Kasumi-1 (cell line): ENCODE measurements at regions not wholly inside any gene's neighbourhood (a gene's known extent, or its start where the extent isn't known, plus 50 kb on each side); places are given as distances from the start of the nearest gene placed in this dataset.

ENCODE experiments used
- DNase-seq, 2 experiments: peaks; one replicate each; lab custom pipeline; 2025; lab: John Stamatoyannopoulos, UW

GRCh38 chr7:54847921-54848320 lies 88.9 kb upstream of the SEC61G start:
- DNase-seq = no peak

DNA sequence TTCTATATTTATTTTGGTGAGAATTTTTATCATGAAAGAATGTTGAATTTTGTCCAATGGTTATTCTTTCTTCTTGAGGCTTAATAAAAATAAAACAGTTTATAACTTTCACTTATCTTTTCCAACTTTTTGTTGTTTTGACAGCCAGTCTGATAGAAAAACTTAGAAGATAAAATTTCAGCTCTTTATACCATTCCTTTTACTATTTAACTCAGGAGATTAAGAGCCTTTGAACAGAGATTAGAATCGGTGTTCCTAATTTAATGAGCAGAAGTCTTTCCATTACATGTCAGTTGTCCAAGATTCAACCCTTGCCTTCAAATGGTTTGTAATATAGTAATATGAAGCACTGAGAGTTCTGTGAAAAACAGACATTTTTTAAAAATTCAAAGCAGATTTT lies 97.8 kb upstream of the SEC61G start:
- no peak for DNase-seq

- DNase-seq = no peak
Measured at GRCh38 chr7:54857294-54857693, 98.3 kb upstream of the SEC61G start.

- no peak for DNase-seq
Measured at GRCh38 chr7:54858008-54858692, 99.1 kb upstream of the SEC61G start.

DNA sequence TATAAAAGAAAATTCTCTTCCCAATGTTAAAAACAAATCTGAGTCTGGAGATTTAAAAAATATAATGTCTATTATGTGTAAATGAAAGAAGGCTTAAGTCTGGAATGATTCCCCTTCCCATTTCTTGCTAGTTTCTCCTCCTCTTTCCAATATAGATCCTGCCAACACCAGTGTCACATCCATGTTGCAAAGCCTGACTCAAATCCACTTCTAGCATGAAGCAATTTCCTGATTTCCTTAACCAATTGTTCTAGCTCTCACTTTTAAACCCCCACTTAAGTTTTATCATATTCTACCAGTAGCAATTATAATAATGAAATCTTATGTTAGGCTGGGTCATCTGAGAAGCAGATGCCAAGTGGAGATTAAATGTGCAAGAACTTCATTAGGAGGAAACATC lies 100.1 kb upstream of the SEC61G start:
- no peak for DNase-seq

GRCh38 chr7:54859545-54859944 lies 100.5 kb upstream of the SEC61G start:
- DNase-seq = no peak

DNA sequence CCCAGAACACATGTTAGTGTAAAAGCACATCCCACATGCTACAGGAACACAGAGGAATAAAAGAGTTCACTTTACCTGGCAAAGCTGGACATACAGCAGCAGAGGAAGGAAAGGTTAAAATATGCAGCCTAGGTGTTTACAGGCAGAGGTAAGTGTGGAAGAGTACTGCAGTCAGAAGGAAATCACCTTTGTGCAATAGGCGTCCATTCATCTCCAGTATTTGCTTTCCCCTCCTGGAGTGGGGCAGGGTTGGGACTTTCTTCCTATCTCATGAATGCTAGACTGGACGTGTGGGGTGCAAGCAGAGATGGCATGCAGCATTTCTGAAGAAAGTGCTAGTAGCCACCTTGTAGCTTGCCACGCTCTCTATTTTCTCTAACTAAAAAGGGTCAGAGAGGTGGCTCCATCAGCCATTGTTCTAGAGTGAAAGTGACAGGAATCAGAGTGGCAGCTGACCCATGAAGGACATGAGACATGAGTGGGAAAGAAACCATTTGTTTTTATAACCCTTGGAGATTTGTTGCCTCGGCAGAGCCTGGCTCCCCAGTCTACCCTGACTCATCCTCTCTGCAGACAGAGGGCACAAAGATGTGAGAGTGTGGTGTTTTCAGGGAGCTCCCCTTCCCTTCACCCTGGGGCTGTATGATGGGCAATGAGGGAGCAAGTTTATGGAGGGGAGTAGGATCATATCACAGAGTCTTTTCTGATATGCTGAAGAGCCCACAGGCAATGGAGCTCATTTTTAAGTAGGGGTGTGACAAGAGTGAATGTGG lies 101.2 kb upstream of the SEC61G start:
- DNase-seq = no peak

DNA sequence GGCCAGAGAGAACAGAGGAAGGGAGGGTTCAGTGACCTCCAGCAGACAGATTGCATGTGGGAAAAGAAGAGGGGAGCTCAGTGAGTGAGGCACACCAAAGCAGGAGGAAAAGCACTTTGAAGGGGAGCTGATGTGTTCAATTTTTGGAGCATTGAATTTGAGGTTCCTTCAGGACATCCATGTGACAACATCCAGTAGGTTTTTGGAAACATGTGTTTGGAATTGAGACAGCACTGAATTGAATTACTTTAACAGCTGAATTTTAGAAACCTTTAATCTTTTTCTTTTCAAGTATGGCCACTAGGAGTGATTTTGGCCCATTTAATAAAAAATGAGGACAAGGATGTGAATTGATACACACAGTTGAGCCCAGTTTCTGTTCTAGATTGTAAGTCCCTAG lies 101.8 kb upstream of the SEC61G start:
- DNase-seq = no peak

DNA sequence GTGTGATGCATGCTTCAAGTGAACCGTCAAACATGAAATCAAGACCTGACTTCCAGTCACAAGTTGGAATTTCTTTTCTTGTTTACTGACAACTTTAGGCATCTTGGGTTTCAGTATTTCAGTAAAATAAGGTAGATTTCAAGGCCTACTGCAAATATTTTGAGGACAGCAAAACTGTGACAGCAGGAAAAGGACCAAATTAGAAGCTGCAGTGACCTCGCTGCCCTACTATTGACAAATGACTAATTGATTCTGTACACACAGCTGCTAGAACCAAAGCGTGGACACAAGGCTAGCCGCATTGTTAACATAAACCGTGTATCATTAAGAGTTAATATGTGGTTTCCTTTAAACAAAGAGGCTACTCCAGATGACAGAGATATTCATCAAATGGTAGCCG lies 105.7 kb upstream of the SEC61G start:
- no peak for DNase-seq

DNA sequence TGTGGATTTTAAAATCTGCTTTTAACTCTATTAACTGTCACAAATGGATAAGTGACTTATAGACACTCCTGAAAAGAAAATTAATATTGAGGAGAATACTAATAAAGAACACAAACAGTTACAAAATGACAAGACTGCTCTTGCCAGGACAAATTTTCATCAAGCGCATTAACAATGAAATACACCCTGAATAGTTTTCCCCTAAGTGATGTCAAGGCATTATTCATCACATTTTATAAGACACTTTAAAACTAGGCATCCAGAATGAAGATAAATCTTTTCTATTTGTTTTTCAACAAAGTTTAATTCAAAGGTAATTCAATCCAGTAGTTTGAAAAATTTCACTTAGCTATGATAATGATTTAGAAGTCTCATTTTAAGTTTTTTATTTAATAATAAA lies 110.5 kb upstream of the SEC61G start:
- no peak for DNase-seq

- no peak for DNase-seq
Measured at GRCh38 chr7:54874804-54875203, 115.8 kb upstream of the SEC61G start.

- DNase-seq = no peak
Measured at GRCh38 chr7:54877683-54878082, 118.7 kb upstream of the SEC61G start.

DNA sequence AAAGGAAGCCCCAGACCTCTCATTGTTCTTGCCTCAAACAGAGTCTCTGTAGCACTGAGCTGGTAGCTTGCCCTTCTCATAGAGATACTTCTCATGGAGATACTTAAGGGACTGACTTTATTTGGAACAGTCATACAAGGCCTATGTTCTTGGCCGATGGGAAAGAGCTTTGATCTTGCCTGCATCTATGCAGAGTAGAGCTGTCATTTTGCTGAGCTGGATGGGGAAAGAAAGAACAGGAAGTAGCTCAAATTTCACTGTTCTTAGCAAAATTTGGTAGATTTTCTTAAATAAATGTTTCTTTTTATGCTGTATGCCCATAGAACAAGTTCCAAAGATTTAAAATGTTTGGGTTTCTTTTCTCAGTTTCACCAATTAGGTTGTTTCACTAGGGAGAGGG lies 119.3 kb upstream of the SEC61G start:
- DNase-seq = no peak

DNA sequence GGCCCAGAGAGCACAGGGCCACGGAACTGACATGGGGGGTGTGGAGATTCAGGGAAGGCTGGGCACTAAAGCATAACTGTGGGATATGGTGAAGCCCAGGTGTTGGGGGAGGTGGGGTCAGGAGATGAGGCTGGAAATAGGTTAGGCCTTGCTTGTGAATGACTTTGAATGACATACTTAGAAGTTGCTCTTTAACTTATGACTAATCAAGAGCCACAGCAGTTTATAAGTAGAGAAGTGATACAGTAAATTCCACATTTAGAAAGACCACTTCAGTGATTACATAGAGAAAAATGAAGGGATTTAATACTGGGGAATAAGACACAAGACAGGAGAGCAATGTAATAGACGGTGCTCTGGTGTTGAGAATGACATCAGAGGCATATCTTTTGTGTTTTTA lies 120.8 kb upstream of the SEC61G start:
- no peak for DNase-seq

GRCh38 chr7:54880326-54880989 lies 121.4 kb upstream of the SEC61G start:
- DNase-seq = no peak

GRCh38 chr7:54881816-54882520 lies 123.0 kb upstream of the SEC61G start:
- DNase-seq = no peak

DNA sequence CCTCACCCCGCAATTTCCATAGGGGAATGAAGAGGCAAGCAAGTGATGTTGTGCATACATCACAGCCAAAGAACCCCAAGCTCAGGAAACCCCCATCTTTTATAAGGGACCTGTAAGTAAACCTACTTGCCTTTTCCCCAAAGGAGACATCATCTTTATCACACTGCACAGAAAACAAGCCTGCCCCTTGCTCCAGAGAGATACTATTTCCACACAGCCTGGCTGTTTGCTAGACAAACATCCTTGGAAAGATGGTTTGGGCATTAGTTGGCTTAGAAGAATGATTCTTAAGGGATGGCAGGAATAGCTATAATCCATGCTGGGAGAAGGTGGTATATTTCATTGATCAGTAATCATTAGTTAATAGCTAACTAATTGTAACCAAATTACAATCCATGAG lies 123.7 kb upstream of the SEC61G start:
- DNase-seq = no peak

DNA sequence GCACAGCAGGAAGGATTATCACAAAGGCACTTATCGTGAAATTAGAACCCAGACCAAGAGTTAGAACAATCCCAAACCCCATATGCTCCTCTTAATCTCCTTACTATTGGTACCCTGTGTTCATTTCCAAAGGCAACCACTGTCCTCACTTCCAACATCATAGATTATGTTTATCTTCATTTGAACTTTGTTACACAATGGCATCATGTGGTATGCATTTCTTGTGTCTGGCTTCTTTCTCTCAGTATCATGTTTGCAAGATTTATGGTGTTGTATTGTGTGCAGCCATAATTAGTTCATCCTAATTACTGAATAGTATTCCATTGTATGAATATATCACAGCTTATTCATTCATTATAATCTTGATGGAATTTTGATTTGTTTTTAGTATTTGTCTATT lies 124.6 kb upstream of the SEC61G start:
- DNase-seq = no peak

- no peak for DNase-seq
Measured at GRCh38 chr7:54885285-54885684, 126.3 kb upstream of the SEC61G start.

DNA sequence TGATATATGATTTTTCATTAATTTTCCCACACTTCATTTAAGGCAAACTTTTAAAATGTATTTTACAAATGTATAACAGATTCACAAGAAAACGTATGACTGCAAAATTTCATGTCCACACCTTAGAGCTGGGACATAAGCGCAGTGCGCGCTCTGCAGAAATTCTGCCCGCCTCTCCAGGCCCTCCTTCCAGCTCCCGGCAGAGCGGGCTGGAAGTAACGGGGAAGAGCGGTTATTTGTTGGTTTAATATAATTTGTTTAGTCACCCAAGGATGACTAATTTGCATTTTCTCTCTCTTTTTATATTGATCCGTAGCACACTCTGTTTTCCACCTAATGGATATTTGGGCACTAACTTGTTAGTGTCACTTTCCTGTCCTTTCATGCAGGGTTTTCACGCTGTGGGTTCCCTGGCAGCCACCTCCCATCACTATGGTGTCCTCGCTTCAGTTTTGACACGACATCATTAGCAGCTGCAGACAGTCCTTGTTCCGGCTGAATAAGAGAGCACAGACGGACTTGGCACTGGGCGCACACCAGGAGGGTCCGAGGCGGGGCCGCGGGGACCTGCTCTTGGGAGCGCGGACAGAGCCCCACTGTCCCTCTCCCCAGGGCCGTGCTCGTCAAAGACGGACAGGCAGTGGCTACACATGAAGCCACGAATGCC lies 129.2 kb upstream of the SEC61G start:
- DNase-seq = no peak

- no peak for DNase-seq
Measured at GRCh38 chr7:54888734-54889082, 129.7 kb upstream of the SEC61G start.

DNA sequence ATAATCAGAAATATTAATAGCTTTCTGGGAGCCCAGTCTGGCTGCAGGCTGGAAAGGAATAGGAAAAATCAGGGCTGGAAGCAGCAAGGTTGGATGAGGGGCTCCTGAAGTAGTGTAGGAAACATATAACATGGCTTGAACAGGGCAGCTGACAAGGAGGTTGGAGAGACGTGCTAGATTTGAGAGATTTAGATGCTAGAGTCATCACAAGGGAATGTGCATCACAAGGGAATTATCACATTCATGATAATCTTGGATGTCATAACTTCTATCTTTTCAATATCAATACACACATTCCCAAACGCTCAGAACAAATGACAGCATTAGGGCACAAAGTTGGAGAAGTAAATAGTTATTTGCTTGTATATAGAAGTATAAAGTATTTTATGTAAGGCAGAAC lies 120.9 kb upstream of the EGFR start:
- no peak for DNase-seq
